PC-3 (cell line): ENCODE measurements at regions not wholly inside any gene's neighbourhood (a gene's known extent, or its start where the extent isn't known, plus 50 kb on each side); places are given as distances from the start of the nearest gene placed in this dataset.

Experiments
- ATAC-seq: fragments of 200-7000 bp; cut with Tn5 transposase; 2 replicates; pipeline ENCODE4 v1.9.1; 2020; ENCODE audit warnings: mild to moderate bottlenecking, moderate library complexity
- BruUV-seq: library from RNA; stranded (reverse); fragments of 400-500 nt; replicated peaks from 2 replicates; lab custom pipeline; 2021; lab: Mats Ljungman, UMichigan
- CTCF ChIA-PET: fragments of 300-600 bp; sonication (Branson Sonifier 250); formaldehyde crosslinking; loops from one replicate; lab custom pipeline; 2022; ENCODE audit warnings: antibody characterized with exemption; lab: Charles Lee
- POLR2A ChIA-PET: fragments of 300-600 bp; sonication (Branson Sonifier 250); formaldehyde crosslinking; loops from one replicate; lab custom pipeline; 2022; ENCODE audit warnings: antibody characterized with exemption; ENCODE audit not compliant: unreplicated experiment; lab: Charles Lee
- DNase-seq: peaks from one replicate; pipeline ENCODE4 v3.0.0-alpha.2; 2015
- H2AFZ ChIP-seq: fragments of 300-600 bp; sonication (generic); 2 replicates; pipeline ENCODE4 v1.6.0; 2016; ENCODE audit warnings: antibody characterized with exemption, low read length
- H3F3A ChIP-seq: fragments of 300-600 bp; sonication (generic); one replicate; pipeline ENCODE4 v1.6.0; 2017; ENCODE audit warnings: antibody characterized with exemption, low read length, control low read depth, mild to moderate bottlenecking; ENCODE audit not compliant: unreplicated experiment
- H3K27ac ChIP-seq: fragments of 300-600 bp; sonication (generic); 2 replicates; pipeline ENCODE4 v1.5.1; 2016; ENCODE audit warnings: mild to moderate bottlenecking, low read length
- H3K27me3 ChIP-seq: fragments of 300-600 bp; sonication (generic); 2 replicates; pipeline ENCODE4 v1.6.1; 2016; ENCODE audit warnings: low read length, mixed read lengths
- H3K36me3 ChIP-seq: fragments of 300-600 bp; sonication (generic); 2 replicates; pipeline ENCODE4 v1.6.1; 2016; ENCODE audit warnings: low read depth, mixed run types, low read length, mixed read lengths
- H3K4me1 ChIP-seq: fragments of 300-600 bp; sonication (generic); 2 replicates; pipeline ENCODE4 v1.5.1; 2016; ENCODE audit warnings: low read length; ENCODE audit not compliant: insufficient read depth
- H3K4me2 ChIP-seq: fragments of 300-600 bp; sonication (generic); 2 replicates; pipeline ENCODE4 v1.6.0; 2016; ENCODE audit warnings: low read length
- H3K4me3 ChIP-seq: fragments of 300-600 bp; sonication (generic); 2 replicates; pipeline ENCODE4 v1.5.1; 2016; ENCODE audit warnings: mild to moderate bottlenecking, low read length, mixed read lengths
- H3K79me2 ChIP-seq: fragments of 300-600 bp; sonication (generic); 2 replicates; pipeline ENCODE4 v1.6.1; 2017; ENCODE audit warnings: low read length, mixed read lengths
- H3K9ac ChIP-seq: fragments of 300-600 bp; sonication (generic); 2 replicates; pipeline ENCODE4 v1.6.0; 2016; ENCODE audit warnings: mild to moderate bottlenecking, low read length
- H3K9me2 ChIP-seq: fragments of 300-600 bp; sonication (generic); replicated peaks from 2 replicates; pipeline ENCODE4 v1.6.1; 2016; ENCODE audit warnings: mixed run types, low read length, mixed read lengths
- H3K9me3 ChIP-seq: fragments of 300-600 bp; sonication (generic); 2 replicates; pipeline ENCODE4 v1.6.1; 2016; ENCODE audit warnings: low read length, mixed read lengths
- H4K20me1 ChIP-seq: fragments of 300-600 bp; sonication (generic); 2 replicates; pipeline ENCODE4 v1.6.1; 2016; ENCODE audit warnings: low read length, mixed read lengths
- CTCF ChIP-seq: fragments of 300-600 bp; sonication (generic); conservative IDR thresholded peaks from 2 replicates; pipeline ENCODE4 v1.5.1; 2017; ENCODE audit warnings: antibody characterized with exemption, low read depth, mild to moderate bottlenecking, low read length
- EZH2 ChIP-seq: fragments of 300-600 bp; sonication (generic); IDR thresholded peaks from one replicate; pipeline ENCODE4 v1.6.1; 2017; ENCODE audit warnings: antibody characterized with exemption, mild to moderate bottlenecking, low read length; ENCODE audit not compliant: unreplicated experiment
- EZH2phosphoT487 ChIP-seq: fragments of 300-600 bp; sonication (generic); IDR thresholded peaks from 2 replicates; pipeline ENCODE4 v1.6.1; 2018; ENCODE audit warnings: mild to moderate bottlenecking, antibody characterized with exemption, low read length, borderline replicate concordance
- intact Hi-C: fragments of 100-400 bp; cut with micrococcal nuclease; formaldehyde crosslinking; loops from 2 replicates; pipeline ENCODE4 v1.9.0; 2023

- intact Hi-C loops: no loop called here
- POLR2A ChIA-PET: no interaction called here
- Histone ChIP-seq H3K27ac (no peak overlapping the region), H3K36me3 (no peaks in the 10 kb centered on the region), H3K9ac (no peak overlapping the region), H3K4me3 (no peak overlapping the region), H3K79me2 (no peaks in the 10 kb centered on the region), H3K4me2 (no peak overlapping the region), H3F3A (no peaks in the 10 kb centered on the region), H2AFZ (no peak overlapping the region), H3K4me1 (no peaks in the 10 kb centered on the region), H3K9me2 (no peaks in the 10 kb centered on the region), H4K20me1 (no peaks in the 10 kb centered on the region), H3K9me3 (no peaks in the 10 kb centered on the region), H3K27me3 (no peaks in the 10 kb centered on the region)
- DNase-seq: no peak
- no TSS peak for BruUV-seq
- no peak for ATAC-seq
- CTCF ChIA-PET: no interaction called here
- TF ChIP-seq CTCF (no peak), EZH2 (no peak), EZH2phosphoT487 (no peak)
Measured at GRCh38 chr12:39044754-39045153, 139.4 kb upstream of the CPNE8 start.

- no peaks in the 10 kb centered on the region for H3K9me2 ChIP-seq
- ATAC-seq: no peak
- H3F3A ChIP-seq: no peaks in the 10 kb centered on the region
- DNase-seq: no peak
- no peak overlapping the region for H3K9ac ChIP-seq
- H3K79me2 ChIP-seq: no peaks in the 10 kb centered on the region
- no peaks in the 10 kb centered on the region for H3K9me3 ChIP-seq
- intact Hi-C loops: no loop called here
- no peak overlapping the region for H3K4me2 ChIP-seq
- H3K27me3 ChIP-seq: no peaks in the 10 kb centered on the region
- H3K4me3 ChIP-seq: no peak overlapping the region
- no TSS peak for BruUV-seq
- no peaks in the 10 kb centered on the region for H3K4me1 ChIP-seq
- ChIA-PET POLR2A (no interaction called here), CTCF (interaction anchor here (0.7 kb wide), 1 partner anchor 379 kb away, joined by 5 read pairs; no protein-coding TSS in a partner anchor)
- TF ChIP-seq EZH2phosphoT487 (no peak), EZH2 (no peak), CTCF (no peak)
- no peak overlapping the region for H3K27ac ChIP-seq
- H2AFZ ChIP-seq: 0 out of 2 replicates have a peak overlapping the region, but pooled peaks have one; percentile 4
- no peaks in the 10 kb centered on the region for H3K36me3 ChIP-seq
- H4K20me1 ChIP-seq: no peaks in the 10 kb centered on the region
Measured at GRCh38 chr12:39043424-39043822, 138.0 kb upstream of the CPNE8 start.

DNA sequence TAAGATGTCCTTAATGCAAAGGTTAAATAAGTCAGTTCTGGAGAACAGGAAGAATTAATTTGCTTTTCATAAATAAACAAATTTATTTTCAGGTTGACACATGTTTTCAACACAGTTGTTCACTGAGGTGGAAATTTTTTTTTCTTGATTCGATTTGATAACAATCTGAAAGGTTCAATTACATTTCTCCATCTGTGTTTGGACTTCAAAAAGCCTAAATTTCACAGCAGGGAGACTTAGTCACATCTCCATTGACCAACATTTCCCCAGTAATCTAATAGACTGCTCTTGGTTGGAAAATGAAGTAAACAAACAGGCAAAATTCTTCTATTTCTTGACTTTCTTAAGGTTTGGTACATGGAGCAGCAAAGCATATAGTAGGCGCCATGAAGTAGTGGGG lies 134.9 kb upstream of the CPNE8 start:
- ATAC-seq (no peak), DNase-seq (no peak)
- H2AFZ ChIP-seq: no peak overlapping the region
- H3K4me2 ChIP-seq: no peak overlapping the region
- no peaks in the 10 kb centered on the region for H3K9me3 ChIP-seq
- no peak for TF ChIP-seq EZH2
- TF ChIP-seq EZH2phosphoT487: no peak
- TF ChIP-seq CTCF: no peak
- no peaks in the 10 kb centered on the region for H3K4me1 ChIP-seq
- CTCF ChIA-PET: no interaction called here
- H3K27ac ChIP-seq: no peak overlapping the region
- H3K27me3 ChIP-seq: no peaks in the 10 kb centered on the region
- H3K36me3 ChIP-seq: no peaks in the 10 kb centered on the region
- no peak overlapping the region for H3K9ac ChIP-seq
- H3K4me3 ChIP-seq: no peak overlapping the region
- POLR2A ChIA-PET: interaction anchor here (0.6 kb wide), 1 partner anchor 404 kb away, joined by 3 read pairs; no protein-coding TSS in a partner anchor
- no TSS peak for BruUV-seq
- H3K9me2 ChIP-seq: no peaks in the 10 kb centered on the region
- no peaks in the 10 kb centered on the region for H4K20me1 ChIP-seq
- H3K79me2 ChIP-seq: no peaks in the 10 kb centered on the region
- intact Hi-C loops: no loop called here
- no peaks in the 10 kb centered on the region for H3F3A ChIP-seq
